ENCODE measurements at regions not wholly inside any gene's neighbourhood (a gene's known extent, or its start where the extent isn't known, plus 50 kb on each side); places are given as distances from the start of the nearest gene placed in this dataset.
"Not testable (repeated sequence)": the region's sequence is repeated elsewhere in the genome, so short reads cannot be mapped to it uniquely, and the experiment has no call there.

GRCh38 chr6:78526432-78526831 lies 340.9 kb upstream of the IRAK1BP1 start:
- no CpG with 5 or more reads among the region's 3 CpGs for WGBS (ENCODE audit: insufficient coverage, insufficient read length)
- Histone ChIP-seq H3K27me3 (ENCODE audit: control insufficient read depth, insufficient read depth, low read length) (no peaks in the 10 kb centered on the region), H3K9me3 (ENCODE audit: control insufficient read depth, insufficient read depth, low read length) (no peaks in the 10 kb centered on the region), H3K36me3 (ENCODE audit: control insufficient read depth, insufficient read depth, low read length) (no peaks in the 10 kb centered on the region), H3K4me1 (ENCODE audit: control insufficient read depth, insufficient read depth, low read length) (no peaks in the 10 kb centered on the region), H3K27ac (ENCODE audit: low read length) (no peak overlapping the region), H3K4me3 (ENCODE audit: low read length) (no peak overlapping the region)
- DNase-seq (ENCODE audit: low read depth, low spot score) = no peak

GRCh38 chr6:78528926-78529325 lies 338.4 kb upstream of the IRAK1BP1 start:
- Histone ChIP-seq H3K36me3 (ENCODE audit: control insufficient read depth, insufficient read depth, low read length) (no peaks in the 10 kb centered on the region), H3K9me3 (ENCODE audit: control insufficient read depth, insufficient read depth, low read length) (no peaks in the 10 kb centered on the region), H3K27ac (ENCODE audit: low read length) (no peak overlapping the region), H3K4me1 (ENCODE audit: control insufficient read depth, insufficient read depth, low read length) (no peaks in the 10 kb centered on the region), H3K27me3 (ENCODE audit: control insufficient read depth, insufficient read depth, low read length) (no peaks in the 10 kb centered on the region), H3K4me3 (ENCODE audit: low read length) (no peak overlapping the region)
- DNase-seq (ENCODE audit: low read depth, low spot score) = no peak
- WGBS (ENCODE audit: insufficient coverage, insufficient read length) = no CpG with 5 or more reads among the region's 3 CpGs

GRCh38 chr6:78530208-78530607 lies 337.1 kb upstream of the IRAK1BP1 start:
- WGBS (ENCODE audit: insufficient coverage, insufficient read length) = no CpG with 5 or more reads among the region's 3 CpGs
- H3K36me3 ChIP-seq (ENCODE audit: control insufficient read depth, insufficient read depth, low read length) = no peaks in the 10 kb centered on the region
- no peaks in the 10 kb centered on the region for H3K4me1 ChIP-seq (ENCODE audit: control insufficient read depth, insufficient read depth, low read length)
- no peak overlapping the region for H3K4me3 ChIP-seq (ENCODE audit: low read length)
- no peaks in the 10 kb centered on the region for H3K9me3 ChIP-seq (ENCODE audit: control insufficient read depth, insufficient read depth, low read length)
- no peaks in the 10 kb centered on the region for H3K27me3 ChIP-seq (ENCODE audit: control insufficient read depth, insufficient read depth, low read length)
- DNase-seq (ENCODE audit: low read depth, low spot score) = no peak
- no peak overlapping the region for H3K27ac ChIP-seq (ENCODE audit: low read length)

- H3K4me1 ChIP-seq (ENCODE audit: control insufficient read depth, insufficient read depth, low read length) = no peaks in the 10 kb centered on the region
- no peaks in the 10 kb centered on the region for H3K27me3 ChIP-seq (ENCODE audit: control insufficient read depth, insufficient read depth, low read length)
- no CpG with 5 or more reads among the region's 3 CpGs for WGBS (ENCODE audit: insufficient coverage, insufficient read length)
- H3K4me3 ChIP-seq (ENCODE audit: low read length) = no peak overlapping the region
- no peaks in the 10 kb centered on the region for H3K36me3 ChIP-seq (ENCODE audit: control insufficient read depth, insufficient read depth, low read length)
- no peak for DNase-seq (ENCODE audit: low read depth, low spot score)
- H3K9me3 ChIP-seq (ENCODE audit: control insufficient read depth, insufficient read depth, low read length) = no peaks in the 10 kb centered on the region
- H3K27ac ChIP-seq (ENCODE audit: low read length) = no peak overlapping the region
These were observed 333.9 kb upstream of the IRAK1BP1 start for GRCh38 chr6:78533426-78533825.

GRCh38 chr6:78533876-78534275 lies 333.5 kb upstream of the IRAK1BP1 start:
- Histone ChIP-seq H3K27me3 (ENCODE audit: control insufficient read depth, insufficient read depth, low read length) (no peaks in the 10 kb centered on the region), H3K4me3 (ENCODE audit: low read length) (no peak overlapping the region), H3K9me3 (ENCODE audit: control insufficient read depth, insufficient read depth, low read length) (no peaks in the 10 kb centered on the region), H3K36me3 (ENCODE audit: control insufficient read depth, insufficient read depth, low read length) (no peaks in the 10 kb centered on the region), H3K27ac (ENCODE audit: low read length) (no peak overlapping the region), H3K4me1 (ENCODE audit: control insufficient read depth, insufficient read depth, low read length) (no peaks in the 10 kb centered on the region)
- no peak for DNase-seq (ENCODE audit: low read depth, low spot score)

- no peak overlapping the region for H3K27ac ChIP-seq (ENCODE audit: low read length)
- H3K9me3 ChIP-seq (ENCODE audit: control insufficient read depth, insufficient read depth, low read length) = no peaks in the 10 kb centered on the region
- no peak overlapping the region for H3K4me3 ChIP-seq (ENCODE audit: low read length)
- H3K4me1 ChIP-seq (ENCODE audit: control insufficient read depth, insufficient read depth, low read length) = no peaks in the 10 kb centered on the region
- DNase-seq (ENCODE audit: low read depth, low spot score) = no peak
- no peaks in the 10 kb centered on the region for H3K27me3 ChIP-seq (ENCODE audit: control insufficient read depth, insufficient read depth, low read length)
- no CpG with 5 or more reads among the region's 2 CpGs for WGBS (ENCODE audit: insufficient coverage, insufficient read length)
- H3K36me3 ChIP-seq (ENCODE audit: control insufficient read depth, insufficient read depth, low read length) = no peaks in the 10 kb centered on the region
These were observed 329.3 kb upstream of the IRAK1BP1 start for GRCh38 chr6:78538002-78538401.

GRCh38 chr6:78547636-78548035 lies 319.7 kb upstream of the IRAK1BP1 start:
- not testable (repeated sequence) for H3K4me1 ChIP-seq (ENCODE audit: control insufficient read depth, insufficient read depth, low read length); H3K27ac ChIP-seq (ENCODE audit: low read length); H3K9me3 ChIP-seq (ENCODE audit: control insufficient read depth, insufficient read depth, low read length); H3K4me3 ChIP-seq (ENCODE audit: low read length); H3K27me3 ChIP-seq (ENCODE audit: control insufficient read depth, insufficient read depth, low read length); H3K36me3 ChIP-seq (ENCODE audit: control insufficient read depth, insufficient read depth, low read length); DNase-seq (ENCODE audit: low read depth, low spot score)
- WGBS (ENCODE audit: insufficient coverage, insufficient read length) = no CpG with 5 or more reads among the region's 3 CpGs

- no peak for DNase-seq (ENCODE audit: low read depth, low spot score)
- Histone ChIP-seq H3K4me1 (ENCODE audit: control insufficient read depth, insufficient read depth, low read length) (no peaks in the 10 kb centered on the region), H3K27me3 (ENCODE audit: control insufficient read depth, insufficient read depth, low read length) (no peaks in the 10 kb centered on the region), H3K9me3 (ENCODE audit: control insufficient read depth, insufficient read depth, low read length) (peaks cover 2% of the 10 kb centered on the region; the same call in 1 of the 2 replicates), H3K36me3 (ENCODE audit: control insufficient read depth, insufficient read depth, low read length) (no peaks in the 10 kb centered on the region), H3K27ac (ENCODE audit: low read length) (no peak overlapping the region), H3K4me3 (ENCODE audit: low read length) (no peak overlapping the region)
- no CpG with 5 or more reads among the region's 2 CpGs for WGBS (ENCODE audit: insufficient coverage, insufficient read length)
These were observed 316.0 kb upstream of the IRAK1BP1 start for GRCh38 chr6:78551361-78551760.

GRCh38 chr6:78552435-78552834 lies 314.9 kb upstream of the IRAK1BP1 start:
- Histone ChIP-seq H3K4me1 (ENCODE audit: control insufficient read depth, insufficient read depth, low read length) (no peaks in the 10 kb centered on the region), H3K27ac (ENCODE audit: low read length) (no peak overlapping the region), H3K27me3 (ENCODE audit: control insufficient read depth, insufficient read depth, low read length) (no peaks in the 10 kb centered on the region), H3K9me3 (ENCODE audit: control insufficient read depth, insufficient read depth, low read length) (peaks cover 2% of the 10 kb centered on the region; the same call in 1 of the 2 replicates), H3K36me3 (ENCODE audit: control insufficient read depth, insufficient read depth, low read length) (no peaks in the 10 kb centered on the region), H3K4me3 (ENCODE audit: low read length) (no peak overlapping the region)
- WGBS (ENCODE audit: insufficient coverage, insufficient read length) = no CpG with 5 or more reads among the region's 3 CpGs
- DNase-seq (ENCODE audit: low read depth, low spot score) = no peak

- H3K36me3 ChIP-seq (ENCODE audit: control insufficient read depth, insufficient read depth, low read length) = no peaks in the 10 kb centered on the region
- H3K27ac ChIP-seq (ENCODE audit: low read length) = no peak overlapping the region
- peaks cover 2% of the 10 kb centered on the region; the same call in 1 of the 2 replicates for H3K9me3 ChIP-seq (ENCODE audit: control insufficient read depth, insufficient read depth, low read length)
- DNase-seq (ENCODE audit: low read depth, low spot score) = no peak
- H3K27me3 ChIP-seq (ENCODE audit: control insufficient read depth, insufficient read depth, low read length) = no peaks in the 10 kb centered on the region
- H3K4me1 ChIP-seq (ENCODE audit: control insufficient read depth, insufficient read depth, low read length) = no peaks in the 10 kb centered on the region
- no CpG with 5 or more reads among the region's 2 CpGs for WGBS (ENCODE audit: insufficient coverage, insufficient read length)
- no peak overlapping the region for H3K4me3 ChIP-seq (ENCODE audit: low read length)
These were observed 313.0 kb upstream of the IRAK1BP1 start for GRCh38 chr6:78554341-78554740.

- peaks cover 2% of the 10 kb centered on the region; the same call in 1 of the 2 replicates for H3K9me3 ChIP-seq (ENCODE audit: control insufficient read depth, insufficient read depth, low read length)
- H3K4me1 ChIP-seq (ENCODE audit: control insufficient read depth, insufficient read depth, low read length) = no peaks in the 10 kb centered on the region
- no peaks in the 10 kb centered on the region for H3K27me3 ChIP-seq (ENCODE audit: control insufficient read depth, insufficient read depth, low read length)
- no CpG with 5 or more reads among the region's 3 CpGs for WGBS (ENCODE audit: insufficient coverage, insufficient read length)
- no peaks in the 10 kb centered on the region for H3K36me3 ChIP-seq (ENCODE audit: control insufficient read depth, insufficient read depth, low read length)
- H3K27ac ChIP-seq (ENCODE audit: low read length) = no peak overlapping the region
- DNase-seq (ENCODE audit: low read depth, low spot score) = no peak
- H3K4me3 ChIP-seq (ENCODE audit: low read length) = no peak overlapping the region
These were observed 308.3 kb upstream of the IRAK1BP1 start for GRCh38 chr6:78559056-78559455.

All from iPS DF 6.9 (cell line).